ENCODE measurements at regions not wholly inside any gene's neighbourhood (a gene's known extent, or its start where the extent isn't known, plus 50 kb on each side); places are given as distances from the start of the nearest gene placed in this dataset.

- no peak for TF ChIP-seq CTCF (conservative IDR thresholded peaks at IDR 0.05; ENCODE audit: low read length)
- no peak for TF ChIP-seq EZH2phosphoT487 (IDR thresholded peaks at IDR 0.05; ENCODE audit: borderline replicate concordance, low read depth, low read length)
These were observed 156.4 kb upstream of the HMGA2 start for GRCh38 chr12:65667932-65668331.

Measured in OCI-LY7 (cell line).